Spleen (tissue), 7 donors: ENCODE measurements at regions not wholly inside any gene's neighbourhood (a gene's known extent, or its start where the extent isn't known, plus 50 kb on each side); places are given as distances from the start of the nearest gene placed in this dataset.

Experiments
- CTCF ChIP-seq, 11 experiments: fragments of 200-600 bp in 7 of 11; fragments of 450-650 bp in 4 of 11; sonication (generic) in 4 of 11; IDR thresholded peaks in 8 of 11; conservative IDR thresholded peaks in 3 of 11; 1 replicate in 7 of 11; 2 replicates in 4 of 11; pipeline versions ENCODE4 v1.4.0 to v1.8.0; 2016 to 2021; ENCODE audit warnings: antibody characterized with exemption in 11 of 11, inconsistent platforms in 4 of 11, mild to moderate bottlenecking in 1 of 11
- POLR2A ChIP-seq, 3 donors: fragments of 450-650 bp; IDR thresholded peaks; one replicate each; pipeline ENCODE4 v1.5.1; 2017; ENCODE audit warnings: antibody characterized with exemption in 3 of 3, mild to moderate bottlenecking in 1 of 3
- POLR2AphosphoS5 ChIP-seq, 3 donors: sonication (generic); formaldehyde crosslinking; IDR thresholded peaks; one replicate each; pipeline ENCODE4 v1.5.1; 2017; ENCODE audit warnings: antibody characterized with exemption in 3 of 3
- donor health status: DM: no; HTN: no; CAD: no; lungs with moderate emphysema.
- donor health status: DM: no; HTN: no; CAD: no.
- donor health status: DM: no; HTN: no; CAD: no.

GRCh38 chr12:130087222-130087621 lies 75.0 kb upstream of the FZD10 start:
- TF ChIP-seq CTCF (IDR thresholded peaks at IDR 0.05 in 8 of 11, conservative IDR thresholded peaks at IDR 0.05 in 3 of 11) (no peak), POLR2A (IDR thresholded peaks at IDR 0.05) (no peak), POLR2AphosphoS5 (IDR thresholded peaks at IDR 0.05) (no peak)
